Endothelial cell of umbilical vein (primary cell): ENCODE measurements at regions not wholly inside any gene's neighbourhood (a gene's known extent, or its start where the extent isn't known, plus 50 kb on each side); places are given as distances from the start of the nearest gene placed in this dataset.

ENCODE experiments used
- BruUV-seq: library from RNA; stranded (reverse); fragments of 400-500 nt; replicated peaks from 2 replicates; lab custom pipeline; 2021; lab: Mats Ljungman, UMichigan
- CTCF ChIA-PET: fragments of 300-600, 350-600 bp; sonication (Branson Sonifier 250); formaldehyde crosslinking; loops from one replicate; lab custom pipeline; 2021; ENCODE audit warnings: antibody characterized with exemption, inconsistent platforms; lab: Charles Lee
- POLR2A ChIA-PET: fragments of 300-600, 350-600 bp; sonication (Branson Sonifier 250); formaldehyde crosslinking; loops from one replicate; lab custom pipeline; 2021; ENCODE audit warnings: antibody characterized with exemption, inconsistent platforms; lab: Charles Lee
- DNase-seq: peaks from one replicate; pipeline ENCODE4 v3.0.0-alpha.2; 2011; ENCODE audit warnings: low read depth, low spot score
- FAIRE-seq: peaks from 2 replicates; lab custom pipeline; 2011; peaks lifted over from hg19 to GRCh38; lab: Jason Lieb, UNC
- H2AFZ ChIP-seq: 2 replicates; pipeline ENCODE4 v1.6.0; 2012; ENCODE audit warnings: low read depth, low read length, control low read depth, inconsistent platforms
- H3K27ac ChIP-seq: 2 replicates; pipeline ENCODE4 v1.5.1; 2011; ENCODE audit warnings: low read depth, mild to moderate bottlenecking, control low read depth, low read length, moderate library complexity; ENCODE audit not compliant: insufficient read depth
- H3K27me3 ChIP-seq, 2 experiments: 2 replicates each; pipeline versions ENCODE4 v1.6.0 to v1.6.1; 2011; ENCODE audit warnings: low read length in 2 of 2, mixed read lengths in 1 of 2; ENCODE audit not compliant: control insufficient read depth in 2 of 2, insufficient read depth in 2 of 2
- H3K36me3 ChIP-seq, 2 experiments: 2 replicates in 1 of 2; 3 replicates in 1 of 2; pipeline ENCODE4 v1.5.1; 2011; ENCODE audit warnings: low read length in 2 of 2, mild to moderate bottlenecking in 1 of 2, moderate library complexity in 1 of 2; ENCODE audit not compliant: control insufficient read depth in 2 of 2, insufficient read depth in 2 of 2; ENCODE audit errors: extremely low read depth in 1 of 2
- H3K4me1 ChIP-seq: 3 replicates; pipeline ENCODE4 v1.5.1; 2011; ENCODE audit warnings: mild to moderate bottlenecking, low read length; ENCODE audit not compliant: control insufficient read depth, insufficient read depth; ENCODE audit errors: extremely low read depth
- H3K4me2 ChIP-seq: 2 replicates; pipeline ENCODE4 v1.6.1; 2011; ENCODE audit warnings: low read length, control low read depth, mixed read lengths; ENCODE audit not compliant: insufficient read depth
- H3K4me3 ChIP-seq, 3 experiments: fragments of 200-600 bp in 1 of 3; sonication (generic), shearing (Covaris generic) in 1 of 3; replicated peaks in 1 of 3; 2 replicates each; pipeline ENCODE4 v1.5.1; 2011 to 2016; ENCODE audit warnings: control low read depth in 3 of 3, low read length in 3 of 3, mild to moderate bottlenecking in 2 of 3, inconsistent platforms in 1 of 3, low read depth in 1 of 3, moderate library complexity in 1 of 3; ENCODE audit not compliant: insufficient read depth in 1 of 3
- H3K79me2 ChIP-seq: 2 replicates; pipeline ENCODE4 v1.6.0; 2012; ENCODE audit warnings: low read length, inconsistent platforms; ENCODE audit not compliant: control insufficient read depth, insufficient read depth
- H3K9ac ChIP-seq: replicated peaks from 2 replicates; pipeline ENCODE3; 2011; ENCODE audit warnings: low read length, control low read depth; ENCODE audit not compliant: insufficient read depth; ENCODE audit errors: extremely low read depth
- H3K9me1 ChIP-seq: replicated peaks from 3 replicates; pipeline ENCODE4 v1.6.0; 2011; ENCODE audit warnings: mild to moderate bottlenecking, low read length; ENCODE audit not compliant: control insufficient read depth, insufficient read depth; ENCODE audit errors: extremely low read depth
- H3K9me3 ChIP-seq: replicated peaks from 2 replicates; pipeline ENCODE4 v1.5.1; 2012; ENCODE audit warnings: low read length, inconsistent platforms; ENCODE audit not compliant: control insufficient read depth, insufficient read depth
- H4K20me1 ChIP-seq: replicated peaks from 2 replicates; pipeline ENCODE3; 2011; ENCODE audit warnings: mild to moderate bottlenecking, low read length; ENCODE audit not compliant: control insufficient read depth, insufficient read depth; ENCODE audit errors: extremely low read depth
- CTCF ChIP-seq, 2 donors: IDR thresholded peaks; 1 replicate in 1 of 2; 2 replicates in 1 of 2; pipeline ENCODE4 v1.5.1; 2011; ENCODE audit warnings: low read length in 2 of 2, mild to moderate bottlenecking in 2 of 2, moderate library complexity in 2 of 2, control low read depth in 1 of 2, inconsistent platforms in 1 of 2, low read depth in 1 of 2; ENCODE audit not compliant: insufficient read depth in 1 of 2; ENCODE audit errors: extremely low read depth in 1 of 2
- EZH2 ChIP-seq: IDR thresholded peaks from 2 replicates; pipeline ENCODE4 v1.6.1; 2012; ENCODE audit warnings: borderline replicate concordance, low read depth, mild to moderate bottlenecking, moderate library complexity, low read length, inconsistent platforms; ENCODE audit not compliant: severe bottlenecking
- FOS ChIP-seq: IDR thresholded peaks from 2 replicates; pipeline ENCODE4 v1.6.1; 2011; ENCODE audit warnings: mild to moderate bottlenecking, low read length, moderate library complexity, borderline replicate concordance; ENCODE audit not compliant: insufficient read depth
- GATA2 ChIP-seq: IDR thresholded peaks from 2 replicates; pipeline ENCODE4 v1.7.0; 2011; ENCODE audit warnings: low read depth, mild to moderate bottlenecking, moderate library complexity, mixed read lengths, low read length; ENCODE audit not compliant: insufficient read length, insufficient read depth
- JUN ChIP-seq: IDR thresholded peaks from 2 replicates; pipeline ENCODE4 v1.6.1; 2011; ENCODE audit warnings: borderline replicate concordance, low read depth; ENCODE audit not compliant: insufficient read length, insufficient read depth
- MAX ChIP-seq: IDR thresholded peaks from 2 replicates; pipeline ENCODE4 v1.6.1; 2011; ENCODE audit not compliant: insufficient read depth, insufficient read length
- MYC ChIP-seq: IDR thresholded peaks from one replicate; pipeline ENCODE4 v1.6.1; 2011; ENCODE audit warnings: mild to moderate bottlenecking, low read depth, low read length
- POLR2A ChIP-seq: IDR thresholded peaks from 2 replicates; pipeline ENCODE4 v1.6.1; 2012; ENCODE audit warnings: low read depth, mild to moderate bottlenecking, control low read depth, low read length
- POLR2AphosphoS5 ChIP-seq: IDR thresholded peaks from 2 replicates; pipeline ENCODE4 v1.6.1; 2012; ENCODE audit warnings: low read depth, mild to moderate bottlenecking, control low read depth, low read length, moderate library complexity; ENCODE audit not compliant: insufficient read depth
- dilution Hi-C: fragments of 300-500 bp; cut with MboI; formaldehyde crosslinking; loops from one replicate; pipeline ENCODE4 v1.15.0; 2019; ENCODE audit warnings: low sequenced_read_pairs; ENCODE audit not compliant: extremely low pct_ligation_motif_present
- intact Hi-C: fragments of 100-400 bp; cut with micrococcal nuclease; formaldehyde crosslinking; loops from one replicate; pipeline ENCODE4 v1.10.0; 2022

GRCh38 chr2:60219536-60219935 lies 333.9 kb downstream of the BCL11A start:
- DNase-seq = no peak
- BruUV-seq = no TSS peak
- Histone ChIP-seq H3K27ac (no peak overlapping the region), H3K9ac (no peak overlapping the region), H2AFZ (no peak overlapping the region), H3K36me3 (no peaks in the 10 kb centered on the region), H3K4me3 (no peak overlapping the region), H3K9me1 (no peaks in the 10 kb centered on the region), H3K27me3 (no peaks in the 10 kb centered on the region), H3K9me3 (no peaks in the 10 kb centered on the region), H3K79me2 (no peaks in the 10 kb centered on the region), H3K4me2 (no peak overlapping the region), H4K20me1 (no peaks in the 10 kb centered on the region), H3K4me1 (no peaks in the 10 kb centered on the region)
- FAIRE-seq = no peak
- ChIA-PET POLR2A (interaction anchor here (0.7 kb wide), 1 partner anchor 240 kb away, joined by 3 read pairs; no protein-coding TSS in a partner anchor), CTCF (no interaction called here)
- TF ChIP-seq MAX = no peak
- TF ChIP-seq EZH2 = no peak
- TF ChIP-seq POLR2A = no peak
- no peak for TF ChIP-seq MYC
- no peak for TF ChIP-seq GATA2
- TF ChIP-seq FOS = no peak
- no peak for TF ChIP-seq JUN
- TF ChIP-seq CTCF (IDR thresholded peaks at IDR 0.05; ENCODE audit: extremely low read depth in 1 of 2, insufficient read depth in 1 of 2, low read depth in 1 of 2, low read length in 2 of 2) = no peak
- no peak for TF ChIP-seq POLR2AphosphoS5
- intact Hi-C loops (no loop called here), dilution Hi-C loops (no loop called here)
